ENCODE measurements at regions not wholly inside any gene's neighbourhood (a gene's known extent, or its start where the extent isn't known, plus 50 kb on each side); places are given as distances from the start of the nearest gene placed in this dataset.
A peak's percentile ranks its signal among the peaks of the same experiment; 100 is the strongest.

DNA sequence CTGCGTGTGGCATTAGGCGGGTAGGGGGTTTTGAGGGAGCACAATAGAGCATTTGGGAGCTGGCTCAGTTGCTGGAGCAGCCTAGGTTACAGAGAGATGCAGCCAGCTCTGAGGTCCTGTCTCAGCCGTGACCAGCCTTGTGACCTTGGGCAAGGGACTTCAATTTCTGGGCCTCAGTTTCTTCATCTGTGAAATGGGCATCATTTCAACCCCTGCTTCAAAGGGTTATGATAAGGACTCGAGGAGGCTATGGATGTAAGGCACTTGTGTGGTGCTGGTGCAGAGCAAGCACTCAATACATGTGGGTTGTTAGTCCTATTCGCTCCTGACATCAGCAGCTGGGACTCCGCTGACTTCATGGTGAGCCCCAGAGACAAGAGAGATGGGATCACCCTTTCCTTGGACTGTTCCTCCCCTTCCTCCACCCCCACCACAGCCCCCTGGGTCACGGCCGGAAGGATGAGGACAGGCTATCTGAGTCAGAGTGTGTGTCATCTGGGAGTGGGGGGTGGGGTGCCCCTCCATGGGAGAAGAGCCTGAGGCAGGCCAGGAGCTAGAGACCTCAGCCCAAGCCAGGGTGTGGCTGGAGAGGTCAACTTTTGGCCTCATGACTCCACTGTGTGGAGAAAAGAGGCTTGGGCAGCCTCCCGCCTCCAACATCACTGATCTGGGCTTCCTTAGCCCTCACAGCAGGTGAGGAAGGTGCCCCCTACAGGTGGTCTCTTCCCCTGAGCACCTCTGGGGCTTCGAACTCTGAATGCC is 71.4 kb upstream of the ZBTB40 start:
- TF ChIP-seq, protein P1, sequence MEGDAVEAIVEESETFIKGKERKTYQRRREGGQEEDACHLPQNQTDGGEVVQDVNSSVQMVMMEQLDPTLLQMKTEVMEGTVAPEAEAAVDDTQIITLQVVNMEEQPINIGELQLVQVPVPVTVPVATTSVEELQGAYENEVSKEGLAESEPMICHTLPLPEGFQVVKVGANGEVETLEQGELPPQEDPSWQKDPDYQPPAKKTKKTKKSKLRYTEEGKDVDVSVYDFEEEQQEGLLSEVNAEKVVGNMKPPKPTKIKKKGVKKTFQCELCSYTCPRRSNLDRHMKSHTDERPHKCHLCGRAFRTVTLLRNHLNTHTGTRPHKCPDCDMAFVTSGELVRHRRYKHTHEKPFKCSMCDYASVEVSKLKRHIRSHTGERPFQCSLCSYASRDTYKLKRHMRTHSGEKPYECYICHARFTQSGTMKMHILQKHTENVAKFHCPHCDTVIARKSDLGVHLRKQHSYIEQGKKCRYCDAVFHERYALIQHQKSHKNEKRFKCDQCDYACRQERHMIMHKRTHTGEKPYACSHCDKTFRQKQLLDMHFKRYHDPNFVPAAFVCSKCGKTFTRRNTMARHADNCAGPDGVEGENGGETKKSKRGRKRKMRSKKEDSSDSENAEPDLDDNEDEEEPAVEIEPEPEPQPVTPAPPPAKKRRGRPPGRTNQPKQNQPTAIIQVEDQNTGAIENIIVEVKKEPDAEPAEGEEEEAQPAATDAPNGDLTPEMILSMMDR (IDR thresholded peaks at IDR 0.05; ENCODE audit: low read depth, low read length, missing control alignments): peak; percentile 18
- peak; percentile 70 for DNase-seq (ENCODE audit: extremely low read depth, low read depth)
- H3K4me3 ChIP-seq (replicated peaks; ENCODE audit: low read depth, low read length): no peak overlapping the region

GRCh38 chr1:22383526-22384294 is 67.9 kb upstream of the ZBTB40 start:
- TF ChIP-seq, protein P1 (IDR thresholded peaks at IDR 0.05; ENCODE audit: low read depth, low read length, missing control alignments): no peak
- no peak for DNase-seq (ENCODE audit: extremely low read depth, low read depth)
- no peak overlapping the region for H3K4me3 ChIP-seq (replicated peaks; ENCODE audit: low read depth, low read length)

GRCh38 chr1:22385537-22385936 is 66.1 kb upstream of the ZBTB40 start:
- no peak overlapping the region for H3K4me3 ChIP-seq (replicated peaks; ENCODE audit: low read depth, low read length)
- TF ChIP-seq, protein P1 (IDR thresholded peaks at IDR 0.05; ENCODE audit: low read depth, low read length, missing control alignments): no peak
- DNase-seq (ENCODE audit: extremely low read depth, low read depth): no peak

DNA sequence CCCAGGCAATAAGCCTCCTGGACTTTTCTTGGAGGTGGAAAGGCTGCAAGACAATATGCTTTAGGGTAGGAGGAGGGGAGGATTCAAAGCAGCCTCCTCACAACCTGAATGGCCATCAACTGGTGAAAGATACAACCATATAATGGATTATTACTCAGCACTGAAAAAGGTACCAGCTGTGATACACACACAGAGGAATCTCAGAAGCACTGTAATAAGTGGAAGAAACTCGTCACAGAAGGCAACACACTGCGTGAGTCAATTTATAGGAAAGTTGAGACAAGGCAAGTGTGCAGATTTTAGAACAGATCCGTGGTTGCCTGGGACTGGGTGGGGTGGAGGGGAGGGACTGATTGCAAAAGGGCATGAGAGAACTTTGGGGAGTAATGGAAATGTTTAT is 64.9 kb upstream of the ZBTB40 start:
- no peak for DNase-seq (ENCODE audit: extremely low read depth, low read depth)
- no peak overlapping the region for H3K4me3 ChIP-seq (replicated peaks; ENCODE audit: low read depth, low read length)
- TF ChIP-seq, protein P1 (IDR thresholded peaks at IDR 0.05; ENCODE audit: low read depth, low read length, missing control alignments): no peak

- no peak for DNase-seq (ENCODE audit: extremely low read depth, low read depth)
- TF ChIP-seq, protein P1 (IDR thresholded peaks at IDR 0.05; ENCODE audit: low read depth, low read length, missing control alignments): no peak
- H3K4me3 ChIP-seq (replicated peaks; ENCODE audit: low read depth, low read length): no peak overlapping the region
Observed at GRCh38 chr1:22387919-22388580, 63.6 kb upstream of the ZBTB40 start.

DNA sequence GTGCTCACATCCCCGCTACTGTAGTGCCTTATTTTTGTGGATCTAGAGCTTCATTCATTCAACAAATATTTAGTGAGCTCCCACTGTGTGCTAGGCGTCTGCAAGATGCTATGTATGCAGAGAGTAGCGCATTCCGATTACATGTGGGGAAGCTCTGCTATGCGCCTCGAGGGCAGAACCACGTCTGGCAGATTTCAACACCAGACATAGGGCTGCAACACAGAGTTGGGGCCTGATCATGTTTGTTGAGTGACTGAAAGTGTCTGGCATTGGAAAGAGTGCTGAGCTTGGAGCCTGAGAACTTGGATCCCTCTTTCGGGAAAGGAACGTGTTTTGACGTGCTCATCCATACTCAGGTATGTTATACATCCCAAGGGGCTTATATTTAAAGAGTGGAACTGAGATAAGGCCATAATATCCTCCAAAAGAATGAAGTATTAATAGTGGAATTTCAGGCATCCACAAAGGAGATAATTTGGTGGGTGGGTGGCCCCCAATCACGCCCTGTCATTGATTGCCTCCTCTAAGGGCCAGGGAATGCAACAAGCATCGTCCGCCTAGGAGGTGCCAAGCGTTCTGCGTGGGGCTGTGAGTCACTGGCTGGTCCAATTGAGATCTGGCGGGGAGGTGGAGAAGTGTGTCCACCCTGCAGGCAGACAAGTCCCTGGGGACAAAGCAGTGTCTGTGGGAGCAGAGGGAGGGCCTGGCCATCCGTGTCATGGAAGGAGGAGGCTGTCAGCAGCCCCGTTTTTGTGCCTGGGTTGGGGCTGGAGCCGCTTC is 62.8 kb upstream of the ZBTB40 start:
- no peak for DNase-seq (ENCODE audit: extremely low read depth, low read depth)
- H3K4me3 ChIP-seq (replicated peaks; ENCODE audit: low read depth, low read length): no peak overlapping the region
- TF ChIP-seq, protein P1 (IDR thresholded peaks at IDR 0.05; ENCODE audit: low read depth, low read length, missing control alignments): no peak

All from HFF-Myc (cell line).